WTC11 (cell line): ENCODE measurements at regions not wholly inside any gene's neighbourhood (a gene's known extent, or its start where the extent isn't known, plus 50 kb on each side); places are given as distances from the start of the nearest gene placed in this dataset.

Experiments used
- ATF2 ChIP-seq: sonication (generic); formaldehyde crosslinking; IDR thresholded peaks from 2 replicates; pipeline ENCODE4 v1.8.1; 2022; ENCODE audit warnings: low read depth, missing genetic modification reagents, borderline replicate concordance
- ATF3 ChIP-seq: sonication (generic); formaldehyde crosslinking; conservative IDR thresholded peaks from 2 replicates; pipeline ENCODE4 v1.8.1; 2022; ENCODE audit warnings: mild to moderate bottlenecking, missing genetic modification reagents
- MXD4 ChIP-seq: fragments of 250-450 bp; sonication (Bioruptor Pico); IDR thresholded peaks from 2 replicates; pipeline ENCODE4 v1.8.0; 2021; ENCODE audit warnings: mild to moderate bottlenecking, moderate library complexity, borderline replicate concordance
- ZNF138 ChIP-seq: sonication (generic); formaldehyde crosslinking; conservative IDR thresholded peaks from 2 replicates; pipeline ENCODE4 v1.8.1; 2022; ENCODE audit warnings: mild to moderate bottlenecking, moderate library complexity, missing genetic modification reagents
- ZNF232 ChIP-seq: sonication (generic); formaldehyde crosslinking; IDR thresholded peaks from 2 replicates; pipeline ENCODE4 v1.8.0; 2022; ENCODE audit warnings: mild to moderate bottlenecking, missing genetic modification reagents
- ZNF423 ChIP-seq: fragments of 250-450 bp; sonication (Bioruptor Pico); IDR thresholded peaks from 2 replicates; pipeline ENCODE4 v2.1.2; 2022; ENCODE audit warnings: mild to moderate bottlenecking, moderate library complexity
- TF ChIP-seq, protein P1 (sequence below): fragments of 200-600 bp; IDR thresholded peaks from 2 replicates; pipeline ENCODE4 v1.8.0; 2022; ENCODE audit warnings: antibody characterized with exemption
- TF ChIP-seq, protein P2 (sequence below): sonication (generic); formaldehyde crosslinking; IDR thresholded peaks from 2 replicates; pipeline ENCODE4 v1.8.0; 2022; ENCODE audit warnings: mild to moderate bottlenecking, missing genetic modification reagents

GRCh38 chr1:241447031-241447644 lies 72.4 kb downstream of the FH start:
- TF ChIP-seq, protein P1, sequence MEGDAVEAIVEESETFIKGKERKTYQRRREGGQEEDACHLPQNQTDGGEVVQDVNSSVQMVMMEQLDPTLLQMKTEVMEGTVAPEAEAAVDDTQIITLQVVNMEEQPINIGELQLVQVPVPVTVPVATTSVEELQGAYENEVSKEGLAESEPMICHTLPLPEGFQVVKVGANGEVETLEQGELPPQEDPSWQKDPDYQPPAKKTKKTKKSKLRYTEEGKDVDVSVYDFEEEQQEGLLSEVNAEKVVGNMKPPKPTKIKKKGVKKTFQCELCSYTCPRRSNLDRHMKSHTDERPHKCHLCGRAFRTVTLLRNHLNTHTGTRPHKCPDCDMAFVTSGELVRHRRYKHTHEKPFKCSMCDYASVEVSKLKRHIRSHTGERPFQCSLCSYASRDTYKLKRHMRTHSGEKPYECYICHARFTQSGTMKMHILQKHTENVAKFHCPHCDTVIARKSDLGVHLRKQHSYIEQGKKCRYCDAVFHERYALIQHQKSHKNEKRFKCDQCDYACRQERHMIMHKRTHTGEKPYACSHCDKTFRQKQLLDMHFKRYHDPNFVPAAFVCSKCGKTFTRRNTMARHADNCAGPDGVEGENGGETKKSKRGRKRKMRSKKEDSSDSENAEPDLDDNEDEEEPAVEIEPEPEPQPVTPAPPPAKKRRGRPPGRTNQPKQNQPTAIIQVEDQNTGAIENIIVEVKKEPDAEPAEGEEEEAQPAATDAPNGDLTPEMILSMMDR, result no peak
- no peak for TF ChIP-seq ZNF423
- TF ChIP-seq ZNF232, result no peak
- TF ChIP-seq ATF3 (CRISPR knock-in tag), result no peak
- no peak for TF ChIP-seq ATF2
- TF ChIP-seq ZNF138 (CRISPR knock-in tag), result no peak
- TF ChIP-seq, protein P2, sequence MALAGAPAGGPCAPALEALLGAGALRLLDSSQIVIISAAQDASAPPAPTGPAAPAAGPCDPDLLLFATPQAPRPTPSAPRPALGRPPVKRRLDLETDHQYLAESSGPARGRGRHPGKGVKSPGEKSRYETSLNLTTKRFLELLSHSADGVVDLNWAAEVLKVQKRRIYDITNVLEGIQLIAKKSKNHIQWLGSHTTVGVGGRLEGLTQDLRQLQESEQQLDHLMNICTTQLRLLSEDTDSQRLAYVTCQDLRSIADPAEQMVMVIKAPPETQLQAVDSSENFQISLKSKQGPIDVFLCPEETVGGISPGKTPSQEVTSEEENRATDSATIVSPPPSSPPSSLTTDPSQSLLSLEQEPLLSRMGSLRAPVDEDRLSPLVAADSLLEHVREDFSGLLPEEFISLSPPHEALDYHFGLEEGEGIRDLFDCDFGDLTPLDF (CRISPR knock-in tag), result no peak
- TF ChIP-seq MXD4 (CRISPR knock-in tag), result no peak
